Liver (tissue), 8 donors: ENCODE measurements at regions not wholly inside any gene's neighbourhood (a gene's known extent, or its start where the extent isn't known, plus 50 kb on each side); places are given as distances from the start of the nearest gene placed in this dataset.

ENCODE experiments used
- DNase-seq: peaks from one replicate; pipeline ENCODE4 v3.0.0-alpha.2; 2017; ENCODE audit warnings: low spot score
- H3K27ac ChIP-seq, 2 donors: one replicate each; pipeline ENCODE4 v1.7.0; 2013; ENCODE audit warnings: inconsistent platforms in 2 of 2, low read length in 2 of 2, control low read depth in 1 of 2, low read depth in 1 of 2, mild to moderate bottlenecking in 1 of 2
- H3K27me3 ChIP-seq, 4 donors: one replicate each; pipeline versions ENCODE4 v1.6.1 to v1.7.0; 2013; ENCODE audit warnings: low read length in 3 of 4, inconsistent platforms in 1 of 4, mild to moderate bottlenecking in 1 of 4, moderate library complexity in 1 of 4; ENCODE audit not compliant: control insufficient read depth in 4 of 4, insufficient read depth in 4 of 4
- H3K36me3 ChIP-seq, 4 donors: one replicate each; pipeline versions ENCODE4 v1.6.1 to v1.7.0; 2013; ENCODE audit warnings: low read length in 3 of 4, mild to moderate bottlenecking in 3 of 4, low read depth in 1 of 4, moderate library complexity in 1 of 4; ENCODE audit not compliant: control insufficient read depth in 4 of 4, insufficient read depth in 3 of 4
- H3K4me1 ChIP-seq, 4 donors: one replicate each; pipeline versions ENCODE4 v1.6.1 to v1.7.0; 2013; ENCODE audit warnings: low read length in 3 of 4, mild to moderate bottlenecking in 3 of 4, moderate library complexity in 1 of 4; ENCODE audit not compliant: control insufficient read depth in 4 of 4, insufficient read depth in 4 of 4
- H3K4me3 ChIP-seq, 3 donors: one replicate each; pipeline versions ENCODE4 v1.6.1 to v1.7.0; 2013; ENCODE audit warnings: low read length in 3 of 3, control low read depth in 1 of 3, low read depth in 1 of 3, mild to moderate bottlenecking in 1 of 3
- H3K9ac ChIP-seq, 2 donors: one replicate each; pipeline ENCODE4 v1.7.0; 2013; ENCODE audit warnings: low read length in 2 of 2, mild to moderate bottlenecking in 2 of 2, moderate library complexity in 2 of 2, control low read depth in 1 of 2, low read depth in 1 of 2
- H3K9me3 ChIP-seq, 4 donors: one replicate each; pipeline versions ENCODE4 v1.6.1 to v1.7.0; 2013; ENCODE audit warnings: low read length in 3 of 4; ENCODE audit not compliant: control insufficient read depth in 4 of 4
- ATF3 ChIP-seq: IDR thresholded peaks from 2 replicates; pipeline ENCODE4 v1.6.1; 2016; ENCODE audit warnings: antibody characterized with exemption
- CTCF ChIP-seq: fragments of 150-350 bp; IDR thresholded peaks from 2 replicates; pipeline ENCODE4 v1.5.1; 2017; ENCODE audit warnings: improper control_type of control experiment, low read depth, low read length; ENCODE audit not compliant: missing input control
- EGR1 ChIP-seq, 2 donors: IDR thresholded peaks; 2 replicates each; pipeline ENCODE4 v1.6.1; 2016 to 2018; ENCODE audit warnings: antibody characterized with exemption in 2 of 2, low read depth in 2 of 2
- FOXA1 ChIP-seq: IDR thresholded peaks from 2 replicates; pipeline ENCODE4 v1.6.1; 2016; ENCODE audit warnings: antibody characterized with exemption
- FOXA2 ChIP-seq: IDR thresholded peaks from 2 replicates; pipeline ENCODE4 v1.6.1; 2016; ENCODE audit warnings: antibody characterized with exemption
- GABPA ChIP-seq, 2 donors: IDR thresholded peaks in 1 of 2; conservative IDR thresholded peaks in 1 of 2; 2 replicates each; pipeline ENCODE4 v1.6.1; 2016; ENCODE audit warnings: antibody characterized with exemption in 2 of 2, mild to moderate bottlenecking in 1 of 2, moderate library complexity in 1 of 2
- HNF4A ChIP-seq, 2 donors: conservative IDR thresholded peaks; 2 replicates each; pipeline ENCODE4 v1.6.1; 2016; ENCODE audit warnings: antibody characterized with exemption in 2 of 2, mild to moderate bottlenecking in 2 of 2
- JUND ChIP-seq, 2 donors: IDR thresholded peaks; 2 replicates each; pipeline ENCODE4 v1.6.1; 2016; ENCODE audit warnings: antibody characterized with exemption in 2 of 2
- MAX ChIP-seq: IDR thresholded peaks from 2 replicates; pipeline ENCODE4 v1.6.1; 2016; ENCODE audit warnings: antibody characterized with exemption
- NR2F2 ChIP-seq: IDR thresholded peaks from 2 replicates; pipeline ENCODE4 v1.6.1; 2016; ENCODE audit warnings: antibody characterized with exemption
- RAD21 ChIP-seq, 2 donors: IDR thresholded peaks; 2 replicates each; pipeline ENCODE4 v1.6.1; 2016; ENCODE audit warnings: antibody characterized with exemption in 2 of 2, mild to moderate bottlenecking in 2 of 2
- REST ChIP-seq: IDR thresholded peaks from 2 replicates; pipeline ENCODE4 v1.6.1; 2016; ENCODE audit warnings: antibody characterized with exemption, mild to moderate bottlenecking
- SP1 ChIP-seq: IDR thresholded peaks from 2 replicates; pipeline ENCODE4 v1.6.1; 2018; ENCODE audit warnings: antibody characterized with exemption, mild to moderate bottlenecking
- ZBTB33 ChIP-seq: IDR thresholded peaks from 2 replicates; pipeline ENCODE4 v1.6.1; 2016; ENCODE audit warnings: antibody characterized with exemption
- WGBS: extraction: QIAGEN DNeasy Blood & Tissue Kit; methylation state at CpG from one replicate; pipeline ENCODE4 v1.1.7; 2013; 5-methylcytosine and 5-hydroxymethylcytosine counted together
- donor health status: healthy.
- donor health status: healthy.
- donor health status: healthy.
- donor health status: healthy.
- donor health status: healthy.

GRCh38 chr9:14405176-14405706, 91.3 kb upstream of the NFIB start:
- no peak for TF ChIP-seq HNF4A (conservative IDR thresholded peaks at IDR 0.05)
- TF ChIP-seq SP1: no peak
- no peak for TF ChIP-seq ZBTB33
- no peak for TF ChIP-seq FOXA2
- TF ChIP-seq CTCF: no peak
- TF ChIP-seq NR2F2: no peak
- TF ChIP-seq FOXA1: no peak
- TF ChIP-seq RAD21 (IDR thresholded peaks at IDR 0.05): no peak
- TF ChIP-seq REST: no peak
- no peak for TF ChIP-seq JUND (IDR thresholded peaks at IDR 0.05)
- TF ChIP-seq EGR1 (IDR thresholded peaks at IDR 0.05; ENCODE audit: low read depth in 2 of 2): no peak
- no peak for TF ChIP-seq MAX
- TF ChIP-seq ATF3: no peak
- H3K27me3 ChIP-seq: peaks cover 0 to 2% (median 0%) of the 10 kb centered on the region in 4 donors
- peaks cover 0 to 5% (median 0%) of the 10 kb centered on the region in 4 donors for H3K4me1 ChIP-seq
- H3K4me3 ChIP-seq: no peak overlapping the region
- H3K9ac ChIP-seq: no peak overlapping the region
- H3K36me3 ChIP-seq: no peaks in the 10 kb centered on the region
- WGBS: 79% methylated on average over 3 of the region's 3 CpGs
- H3K27ac ChIP-seq: no peak overlapping the region
- DNase-seq: no peak
- H3K9me3 ChIP-seq: no peaks in the 10 kb centered on the region

GRCh38 chr9:14403081-14403480, 89.1 kb upstream of the NFIB start:
- no peaks in the 10 kb centered on the region for H3K9me3 ChIP-seq
- H3K27ac ChIP-seq: no peak overlapping the region
- no peak for TF ChIP-seq GABPA (IDR thresholded peaks at IDR 0.05 in 1 of 2, conservative IDR thresholded peaks at IDR 0.05 in 1 of 2)
- no peak for TF ChIP-seq REST
- TF ChIP-seq FOXA2: no peak
- no peak for TF ChIP-seq SP1
- TF ChIP-seq EGR1 (IDR thresholded peaks at IDR 0.05; ENCODE audit: low read depth in 2 of 2): no peak
- TF ChIP-seq ZBTB33: no peak
- no peak for TF ChIP-seq NR2F2
- H3K4me1 ChIP-seq: peaks cover 0 to 5% (median 0%) of the 10 kb centered on the region in 4 donors
- no peak for DNase-seq
- no peaks in the 10 kb centered on the region for H3K36me3 ChIP-seq
- H3K27me3 ChIP-seq: peaks cover 0 to 5% (median under 1%) of the 10 kb centered on the region in 4 donors
- no peak overlapping the region for H3K9ac ChIP-seq
- WGBS: 65% methylated on average over 4 of the region's 4 CpGs
- H3K4me3 ChIP-seq: no peak overlapping the region
